Thymus (tissue), 11 donors: ENCODE measurements at regions not wholly inside any gene's neighbourhood (a gene's known extent, or its start where the extent isn't known, plus 50 kb on each side); places are given as distances from the start of the nearest gene placed in this dataset.

Experiments used
- DNase-seq, 9 donors: peaks; one replicate each; pipeline ENCODE4 v3.0.0-alpha.2; 2013; ENCODE audit warnings: low spot score in 9 of 9, low read depth in 6 of 9, missing footprints in 1 of 9
- H3K27ac ChIP-seq, 2 donors: one replicate each; pipeline ENCODE4 v1.5.1; 2013; ENCODE audit warnings: control low read depth in 1 of 2, low read depth in 1 of 2, low read length in 1 of 2, mild to moderate bottlenecking in 1 of 2, moderate library complexity in 1 of 2
- H3K27me3 ChIP-seq, 2 donors: one replicate each; pipeline ENCODE4 v1.5.1; 2013; ENCODE audit warnings: low read length in 1 of 2; ENCODE audit not compliant: control insufficient read depth in 2 of 2, insufficient read depth in 1 of 2
- H3K36me3 ChIP-seq, 2 donors: one replicate each; pipeline ENCODE4 v1.5.1; 2013; ENCODE audit warnings: low read length in 1 of 2, mild to moderate bottlenecking in 1 of 2, moderate library complexity in 1 of 2; ENCODE audit not compliant: control insufficient read depth in 2 of 2, insufficient read depth in 2 of 2
- H3K4me1 ChIP-seq, 2 donors: one replicate each; pipeline ENCODE4 v1.5.1; 2013; ENCODE audit warnings: low read length in 2 of 2; ENCODE audit not compliant: control insufficient read depth in 2 of 2, insufficient read depth in 2 of 2
- H3K4me3 ChIP-seq, 2 donors: one replicate each; pipeline ENCODE4 v1.5.1; 2013; ENCODE audit warnings: low read length in 2 of 2, control low read depth in 1 of 2, mild to moderate bottlenecking in 1 of 2
- H3K9me3 ChIP-seq, 2 donors: one replicate each; pipeline ENCODE4 v1.5.1; 2013; ENCODE audit warnings: low read length in 1 of 2, mild to moderate bottlenecking in 1 of 2; ENCODE audit not compliant: control insufficient read depth in 2 of 2, insufficient read depth in 1 of 2
- WGBS: extraction: QIAGEN DNeasy Blood & Tissue Kit; methylation state at CpG from one replicate; pipeline ENCODE4 v1.1.7; 2013; 5-methylcytosine and 5-hydroxymethylcytosine counted together
- donor health status: healthy.

DNA sequence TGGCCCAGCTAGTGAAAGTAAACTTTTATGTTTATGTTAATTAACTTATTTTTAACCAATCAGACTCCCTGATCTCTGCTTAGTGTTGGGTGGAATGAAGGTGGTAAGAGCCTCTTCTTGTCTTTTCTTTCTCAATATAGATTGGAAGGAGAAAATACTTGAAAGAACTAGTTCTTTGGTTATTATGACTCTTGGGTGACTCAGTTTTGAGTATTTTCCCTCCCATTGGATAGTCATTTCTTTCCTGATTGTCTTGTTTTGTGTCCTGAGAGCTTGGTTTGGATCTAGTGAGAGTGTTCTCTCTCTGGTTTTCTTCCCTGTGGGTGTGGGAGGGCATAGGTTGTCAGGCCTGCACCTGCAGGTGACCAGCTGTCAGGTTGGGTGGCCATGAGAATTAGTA lies 172.0 kb upstream of the GLRA2 start:
- H3K4me1 ChIP-seq = no peaks in the 10 kb centered on the region
- no peaks in the 10 kb centered on the region for H3K9me3 ChIP-seq
- no peak overlapping the region for H3K4me3 ChIP-seq
- no peaks in the 10 kb centered on the region for H3K36me3 ChIP-seq
- no peak overlapping the region for H3K27ac ChIP-seq
- no peak for DNase-seq
- H3K27me3 ChIP-seq = no peaks in the 10 kb centered on the region

DNA sequence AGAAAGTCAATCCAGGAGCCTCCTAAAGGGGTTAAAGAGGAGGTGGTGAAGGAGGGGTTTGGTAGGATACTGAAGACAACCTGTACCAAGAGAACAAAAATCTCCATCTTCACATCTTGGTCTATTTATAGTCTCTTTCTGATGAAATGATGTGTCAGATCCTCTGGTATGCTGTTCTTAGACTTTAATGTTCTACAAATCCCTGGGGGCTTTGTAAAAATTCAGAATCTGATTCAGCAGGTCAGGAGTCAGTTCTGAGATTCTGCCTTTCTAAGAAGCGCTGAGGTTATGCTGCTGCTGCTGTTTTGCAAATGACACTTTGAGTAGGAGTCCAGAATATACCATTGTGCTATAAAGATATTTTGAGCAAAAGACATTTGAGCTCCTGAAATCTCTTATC lies 172.9 kb upstream of the GLRA2 start:
- H3K27me3 ChIP-seq = no peaks in the 10 kb centered on the region
- H3K36me3 ChIP-seq = no peaks in the 10 kb centered on the region
- H3K4me3 ChIP-seq = no peak overlapping the region
- WGBS = 97% methylated on average over 1 of the region's 1 CpG
- H3K27ac ChIP-seq = no peak overlapping the region
- no peaks in the 10 kb centered on the region for H3K4me1 ChIP-seq
- DNase-seq = no peak
- no peaks in the 10 kb centered on the region for H3K9me3 ChIP-seq

DNA sequence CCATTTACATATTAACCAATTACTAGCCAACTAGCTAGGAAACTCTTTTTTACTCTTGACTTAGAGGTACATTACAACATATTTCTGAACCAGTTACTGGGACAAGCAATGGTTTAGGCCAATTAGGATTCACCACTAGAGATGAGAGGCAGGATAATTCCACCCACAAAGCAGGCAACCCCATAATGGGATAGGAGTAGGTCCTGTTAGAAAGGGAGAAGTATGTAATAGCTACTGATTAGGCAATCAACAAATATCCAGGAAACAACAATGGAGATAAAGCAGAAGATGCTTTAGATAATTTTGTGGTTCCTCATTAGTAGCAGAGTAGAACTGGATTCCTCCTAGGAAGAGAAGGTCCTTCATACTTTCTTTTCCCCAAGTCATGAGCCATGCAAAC lies 173.8 kb upstream of the GLRA2 start:
- Histone ChIP-seq H3K9me3 (no peaks in the 10 kb centered on the region), H3K4me1 (no peaks in the 10 kb centered on the region), H3K36me3 (no peaks in the 10 kb centered on the region), H3K27ac (no peak overlapping the region), H3K4me3 (no peak overlapping the region), H3K27me3 (no peaks in the 10 kb centered on the region)
- DNase-seq = no peak

- no peak overlapping the region for H3K4me3 ChIP-seq
- no peaks in the 10 kb centered on the region for H3K36me3 ChIP-seq
- no peaks in the 10 kb centered on the region for H3K27me3 ChIP-seq
- H3K9me3 ChIP-seq = no peaks in the 10 kb centered on the region
- H3K27ac ChIP-seq = no peak overlapping the region
- 68% methylated on average over 3 of the region's 3 CpGs for WGBS
- no peaks in the 10 kb centered on the region for H3K4me1 ChIP-seq
- no peak for DNase-seq
Measured at GRCh38 chrX:14354521-14354920, 174.8 kb upstream of the GLRA2 start.

DNA sequence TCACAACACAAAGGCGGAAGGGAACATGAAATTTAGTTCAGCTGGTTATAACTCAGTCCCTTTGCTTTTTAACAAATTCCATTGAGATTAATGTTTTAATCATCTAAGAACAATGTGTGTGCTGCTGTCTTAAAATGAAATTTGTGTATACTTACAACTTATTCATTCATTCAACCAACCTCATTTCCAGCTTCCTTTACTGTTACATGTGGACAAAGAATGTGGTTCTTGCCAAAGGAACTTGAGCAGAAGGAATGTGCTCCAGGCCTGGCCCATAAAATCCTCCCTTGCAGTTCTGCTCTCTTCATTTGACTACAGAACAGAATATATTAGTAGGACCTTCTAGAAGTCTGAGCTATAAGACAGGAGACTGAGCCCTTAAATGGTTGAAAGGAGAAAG lies 176.8 kb upstream of the GLRA2 start:
- Histone ChIP-seq H3K9me3 (no peaks in the 10 kb centered on the region), H3K27me3 (no peaks in the 10 kb centered on the region), H3K4me1 (no peaks in the 10 kb centered on the region), H3K4me3 (no peak overlapping the region), H3K36me3 (no peaks in the 10 kb centered on the region), H3K27ac (no peak overlapping the region)
- DNase-seq = no peak
- WGBS = 100% methylated on average over 1 of the region's 1 CpG

DNA sequence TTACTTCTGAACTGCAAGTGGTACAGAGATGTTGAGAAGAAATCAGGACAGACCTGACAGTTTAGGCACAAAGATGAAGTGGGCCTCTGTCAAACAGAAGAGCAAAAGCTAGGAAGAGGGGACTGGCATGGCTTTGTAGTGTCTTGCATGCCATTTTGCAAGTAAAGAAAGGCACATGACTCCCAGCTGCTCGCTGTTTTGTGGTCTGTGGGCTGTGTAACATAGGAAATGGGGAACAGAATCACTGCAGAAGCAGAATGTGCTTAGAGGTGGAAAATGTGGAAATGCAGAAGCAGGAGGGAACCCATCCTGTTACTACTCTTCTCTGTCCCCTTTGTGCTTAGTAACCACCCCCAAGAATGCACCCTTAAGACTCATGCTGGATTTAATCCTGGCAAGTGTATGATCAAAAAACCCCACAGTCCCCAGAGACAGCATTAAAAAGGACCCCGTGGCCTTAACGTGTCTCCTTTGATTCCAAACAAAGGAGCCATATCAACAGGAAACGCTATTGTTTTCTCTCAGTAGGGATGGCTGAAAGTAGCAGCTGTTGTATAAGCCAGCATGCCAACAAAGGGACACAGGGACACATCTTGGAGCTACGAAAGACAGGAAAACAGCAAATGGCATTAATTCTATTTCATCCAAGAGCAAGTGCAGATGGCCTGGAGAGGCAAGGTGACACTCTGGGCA lies 177.6 kb upstream of the GLRA2 start:
- Histone ChIP-seq H3K4me3 (no peak overlapping the region), H3K27ac (no peak overlapping the region), H3K4me1 (no peaks in the 10 kb centered on the region), H3K27me3 (no peaks in the 10 kb centered on the region), H3K36me3 (no peaks in the 10 kb centered on the region), H3K9me3 (no peaks in the 10 kb centered on the region)
- no peak for DNase-seq
- 22% methylated on average over 5 of the region's 5 CpGs for WGBS

GRCh38 chrX:14347523-14347922 lies 181.8 kb upstream of the GLRA2 start:
- DNase-seq = no peak
- no peaks in the 10 kb centered on the region for H3K9me3 ChIP-seq
- H3K4me3 ChIP-seq = no peak overlapping the region

DNA sequence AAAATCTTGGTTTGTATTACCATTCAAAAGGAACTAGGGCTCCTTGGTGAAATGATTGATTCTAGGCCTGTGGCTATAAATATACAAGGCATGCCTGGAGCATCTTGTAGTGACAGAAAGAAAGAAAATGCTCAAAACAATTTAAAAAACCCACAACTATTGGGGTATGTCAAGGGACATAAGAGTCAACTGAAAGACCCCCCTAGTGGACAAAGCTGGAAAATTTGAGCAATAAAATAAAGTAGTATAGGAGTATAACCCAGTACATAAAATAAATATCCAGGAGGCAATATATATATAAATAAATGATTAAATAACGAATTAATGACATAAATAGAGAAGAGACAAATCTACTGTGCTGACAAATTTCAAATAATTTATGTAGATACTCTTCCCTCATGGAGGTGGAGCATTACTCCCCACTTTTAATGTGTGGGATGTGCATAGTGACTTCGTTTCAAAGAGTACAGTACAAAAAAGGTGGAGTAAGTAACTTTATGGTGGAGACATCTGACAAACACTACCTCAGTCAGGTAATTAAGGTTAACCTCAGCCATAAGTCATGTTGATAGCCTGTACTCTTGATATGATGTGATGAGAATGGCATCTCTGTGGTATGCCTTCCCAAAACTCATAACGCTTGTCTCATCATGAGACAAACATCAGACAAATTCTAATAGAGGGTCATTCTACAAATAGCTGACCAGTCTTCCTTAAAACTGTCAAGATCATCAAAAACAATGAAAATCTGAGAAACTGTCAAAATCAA lies 185.0 kb upstream of the GLRA2 start:
- no peaks in the 10 kb centered on the region for H3K27me3 ChIP-seq
- H3K4me3 ChIP-seq = no peak overlapping the region
- 29% methylated on average over 3 of the region's 3 CpGs for WGBS
- H3K9me3 ChIP-seq = no peaks in the 10 kb centered on the region
- DNase-seq = no peak
- no peaks in the 10 kb centered on the region for H3K4me1 ChIP-seq
- no peaks in the 10 kb centered on the region for H3K36me3 ChIP-seq
- no peak overlapping the region for H3K27ac ChIP-seq

More at GRCh38 chrX:14347523-14347922, 181.8 kb upstream of the GLRA2 start:
- no peaks in the 10 kb centered on the region for H3K36me3 ChIP-seq
- H3K27me3 ChIP-seq = no peaks in the 10 kb centered on the region
- H3K4me1 ChIP-seq = no peaks in the 10 kb centered on the region
- H3K27ac ChIP-seq = no peak overlapping the region

- H3K9me3 ChIP-seq = no peaks in the 10 kb centered on the region
- 98% methylated on average over 1 of the region's 1 CpG for WGBS
- H3K27ac ChIP-seq = no peak overlapping the region
- no peaks in the 10 kb centered on the region for H3K36me3 ChIP-seq
- H3K4me3 ChIP-seq = no peak overlapping the region
- DNase-seq = no peak
- H3K27me3 ChIP-seq = no peaks in the 10 kb centered on the region
- no peaks in the 10 kb centered on the region for H3K4me1 ChIP-seq
Measured at GRCh38 chrX:14309431-14309830, 219.9 kb upstream of the GLRA2 start.
